Activated CD4-positive, alpha-beta T cell treated with anti-CD3 and anti-CD28 coated beads for 48 hours (primary cell): ENCODE measurements at regions not wholly inside any gene's neighbourhood (a gene's known extent, or its start where the extent isn't known, plus 50 kb on each side); places are given as distances from the start of the nearest gene placed in this dataset.
A peak's percentile ranks its signal among the peaks of the same experiment; 100 is the strongest.

ENCODE experiments used
- DNase-seq: peaks from one replicate; pipeline ENCODE4 v3.0.0-alpha.2; 2020

DNA sequence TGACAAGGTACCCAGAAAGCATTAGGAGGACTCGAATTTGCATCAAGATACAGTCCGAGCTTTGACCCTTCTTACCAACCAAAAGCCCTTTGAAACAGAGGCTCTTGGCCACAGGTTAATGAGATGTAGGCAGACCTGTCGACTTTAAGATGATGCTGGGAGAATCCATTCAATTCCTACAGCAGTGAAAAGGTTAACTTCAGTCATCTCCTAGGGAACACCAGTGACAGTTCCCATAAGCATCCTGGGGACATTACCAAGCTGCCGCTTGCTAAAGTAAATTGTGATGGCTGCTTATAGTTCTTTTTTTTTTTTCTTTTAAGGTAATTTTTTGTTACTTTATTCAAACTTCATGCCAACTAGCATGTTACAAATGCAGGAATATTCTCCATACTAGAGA, 379.3 kb downstream of the SOX11 start:
- DNase-seq = no peak

DNA sequence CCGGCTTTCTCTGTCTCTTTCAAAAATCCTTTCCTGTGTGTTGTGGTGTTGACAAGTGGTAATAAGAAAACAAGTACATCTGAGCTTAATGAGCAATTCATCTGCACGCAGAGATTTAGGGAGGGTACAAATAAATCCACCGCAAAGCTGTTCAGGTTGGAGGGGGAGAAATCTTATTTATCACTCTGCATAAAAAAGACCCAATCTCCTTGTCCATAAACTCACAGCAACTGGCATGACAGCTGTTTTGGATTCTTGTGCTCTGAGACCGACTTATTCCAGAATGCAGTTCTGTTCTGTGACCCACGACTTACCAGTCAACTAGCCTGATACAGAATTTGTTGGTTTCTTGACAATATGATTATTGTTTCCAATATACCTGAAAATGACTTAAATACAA, 380.1 kb downstream of the SOX11 start:
- DNase-seq = no peak

DNA sequence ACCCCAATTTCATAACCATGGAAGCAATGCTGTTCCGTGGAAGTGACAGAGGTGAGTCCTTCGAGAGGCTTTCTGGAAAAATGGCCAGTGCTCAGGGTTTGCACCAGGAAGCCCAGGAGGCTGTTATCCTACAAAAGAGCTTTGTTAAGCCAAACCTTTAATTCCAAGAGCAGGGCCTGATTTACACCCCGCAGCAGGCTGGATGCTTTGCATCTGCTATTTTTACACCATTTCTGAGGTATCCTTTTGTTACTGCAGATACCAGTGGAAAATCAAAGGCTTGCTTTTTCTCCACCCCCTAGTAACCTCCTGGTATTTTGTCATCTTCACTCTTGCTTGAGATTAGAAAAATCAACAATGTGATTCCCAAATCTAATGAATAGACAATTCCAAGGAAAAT, 380.6 kb downstream of the SOX11 start:
- no peak for DNase-seq

DNA sequence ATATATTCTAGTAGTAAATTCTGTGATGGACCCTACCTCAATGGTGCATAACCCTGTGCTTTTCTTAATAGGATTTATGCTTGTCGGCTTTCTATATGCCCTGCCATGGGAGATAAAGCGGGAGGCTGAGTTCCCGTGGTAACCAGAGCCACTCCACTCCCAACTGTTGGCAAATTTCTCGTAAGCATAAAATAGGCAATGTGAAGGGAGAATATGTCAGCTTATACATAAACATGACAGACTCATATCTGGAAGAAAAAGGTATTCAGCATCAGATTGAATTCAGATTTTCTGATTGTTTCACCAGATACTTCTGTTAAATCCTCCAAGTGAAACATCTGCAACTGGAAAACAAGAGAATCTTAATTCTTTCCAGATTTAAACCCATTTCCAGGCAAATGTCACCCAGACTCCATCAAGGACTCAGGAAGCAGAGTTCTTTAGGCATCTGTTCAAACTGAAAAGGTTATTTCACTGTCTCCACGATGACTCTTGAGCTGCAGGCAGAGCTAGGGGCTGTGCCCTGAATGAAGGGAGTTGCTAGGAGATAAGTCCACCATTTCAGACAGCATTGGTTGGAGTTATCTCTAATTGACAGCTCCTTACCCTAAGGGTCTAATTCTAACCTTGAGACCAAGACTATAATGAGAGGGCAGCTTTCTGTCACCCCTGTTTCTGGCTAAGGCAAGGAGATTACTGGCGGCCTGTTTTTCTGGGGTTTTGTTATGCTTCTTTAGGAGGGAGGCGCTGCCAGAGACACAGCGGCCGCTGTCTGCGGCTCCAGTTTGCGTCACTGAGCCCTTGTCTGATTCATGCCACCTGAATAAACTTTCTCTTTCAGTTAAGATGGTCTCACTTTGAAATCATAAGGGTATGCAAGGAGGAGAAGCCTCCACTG, 381.3 kb downstream of the SOX11 start:
- DNase-seq = no peak

DNA sequence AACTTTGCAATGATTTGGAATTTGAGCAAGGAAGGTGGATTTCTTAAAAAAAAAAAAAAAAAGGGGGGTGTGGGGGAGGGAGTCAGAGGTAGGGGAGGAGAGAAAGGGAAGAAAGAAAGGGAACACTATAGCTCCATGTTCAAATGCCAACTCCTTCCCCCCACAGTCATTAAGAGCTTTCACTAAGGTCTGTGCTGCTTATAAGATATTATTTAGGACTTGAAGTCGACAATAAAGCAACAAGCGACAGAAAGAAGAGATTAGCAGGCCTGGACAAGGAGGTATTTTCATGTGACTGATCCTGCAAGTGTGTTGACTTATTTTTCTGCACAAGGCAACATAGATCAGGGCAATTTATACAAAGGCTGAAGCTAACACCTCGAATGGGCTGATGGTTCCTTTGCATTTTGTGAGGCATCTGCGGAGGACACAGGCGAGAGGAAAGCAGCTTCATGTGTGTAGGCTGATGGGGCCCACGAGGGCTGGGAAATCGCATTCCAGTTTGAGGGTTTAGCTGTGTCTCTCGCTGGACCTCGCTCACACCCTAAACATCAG, 382.0 kb downstream of the SOX11 start:
- DNase-seq = no peak

DNA sequence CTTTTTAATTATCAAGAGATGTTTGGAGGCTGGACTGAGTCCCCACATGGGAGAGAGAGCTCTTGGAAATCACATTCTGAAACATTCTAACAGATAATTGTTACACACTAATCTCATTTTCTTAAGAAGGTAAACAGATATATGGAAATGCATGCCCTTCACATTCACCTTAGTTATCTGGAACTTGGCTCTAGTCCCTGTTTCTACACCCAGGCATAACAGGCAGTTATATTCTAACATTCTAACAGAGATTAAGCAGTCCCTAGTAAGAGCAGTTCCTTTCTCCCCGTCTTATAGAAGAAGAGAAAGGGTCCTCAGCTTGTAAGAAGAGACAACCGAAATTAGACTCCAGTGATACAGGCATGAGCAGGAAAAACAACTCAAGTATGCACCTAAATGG, 385.4 kb downstream of the SOX11 start:
- DNase-seq = no peak

DNA sequence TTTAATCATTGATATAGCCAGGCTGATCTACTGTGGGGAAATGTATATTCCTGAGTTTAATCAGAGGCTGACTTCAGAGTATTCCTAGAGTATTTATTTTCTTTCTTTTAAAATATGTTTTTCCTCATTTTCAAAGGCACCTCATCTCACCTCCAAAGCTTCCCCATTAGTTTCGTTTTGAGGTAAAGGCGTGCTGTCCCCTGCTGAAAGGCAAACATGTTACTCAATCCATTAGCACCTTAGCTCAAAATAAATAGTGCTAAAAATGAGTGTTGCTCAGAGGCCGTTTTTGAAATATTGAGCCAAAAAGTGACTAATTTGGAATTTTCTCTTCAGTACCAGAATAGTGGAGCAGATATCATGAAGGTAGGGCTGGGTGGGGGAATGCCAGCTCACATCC, 386.2 kb downstream of the SOX11 start:
- DNase-seq = no peak

DNA sequence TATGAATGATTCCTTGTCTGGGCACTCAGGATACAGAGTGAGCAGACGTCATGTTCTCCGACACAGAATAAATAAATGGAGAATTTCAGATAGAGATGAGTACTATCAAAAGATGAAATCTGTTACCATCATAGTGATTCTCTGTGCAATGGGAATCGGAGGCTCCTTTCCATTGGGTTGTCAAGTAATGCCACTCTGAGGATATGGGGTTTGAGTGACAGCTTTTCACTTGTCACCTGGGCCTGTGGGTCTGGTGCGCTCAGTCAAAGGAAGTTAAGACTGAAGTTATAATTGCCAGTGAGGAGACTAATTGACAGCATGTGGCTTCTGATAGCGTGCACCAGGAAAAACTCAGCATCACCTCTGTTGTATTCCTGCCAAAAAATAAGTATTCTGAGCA, 387.2 kb downstream of the SOX11 start:
- no peak for DNase-seq

DNA sequence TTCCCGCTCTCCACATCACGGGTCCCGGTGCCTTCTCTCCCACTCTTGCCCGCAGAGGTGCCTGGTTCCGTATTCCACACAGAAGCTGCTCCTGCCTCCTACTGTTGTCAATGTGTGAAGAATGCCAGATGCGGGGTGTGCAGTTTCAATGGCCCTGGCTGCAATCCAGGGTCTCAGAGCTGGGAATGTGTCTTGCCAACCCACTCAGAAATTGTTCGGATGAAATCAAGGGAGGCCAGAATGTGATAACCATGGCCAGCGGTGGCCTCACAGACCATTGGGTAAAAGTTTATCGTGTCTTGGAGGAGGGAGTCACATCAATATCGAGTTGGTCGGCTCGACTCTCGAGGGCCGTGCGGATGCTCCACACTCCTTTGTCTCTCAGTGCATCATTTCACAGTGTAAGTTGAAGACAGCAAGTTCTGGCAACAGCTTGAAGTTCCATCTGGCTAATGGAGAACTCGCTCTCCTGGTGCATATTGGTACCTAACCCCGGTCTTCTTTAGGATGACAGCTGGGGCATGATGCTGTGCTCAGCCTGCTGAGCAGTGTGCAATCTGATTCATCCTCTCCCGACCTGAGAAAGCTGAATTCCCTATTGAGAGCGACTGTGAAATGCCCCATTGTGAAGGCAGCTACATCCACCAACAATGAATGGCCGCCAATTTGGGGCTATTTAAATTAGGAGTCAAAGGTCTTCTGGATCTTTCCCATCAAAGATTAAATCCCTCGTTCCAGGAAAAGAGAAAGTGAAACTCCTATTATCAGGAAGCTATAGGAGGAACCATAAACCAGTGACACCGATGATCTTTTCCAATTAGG, 389.0 kb downstream of the SOX11 start:
- no peak for DNase-seq

DNA sequence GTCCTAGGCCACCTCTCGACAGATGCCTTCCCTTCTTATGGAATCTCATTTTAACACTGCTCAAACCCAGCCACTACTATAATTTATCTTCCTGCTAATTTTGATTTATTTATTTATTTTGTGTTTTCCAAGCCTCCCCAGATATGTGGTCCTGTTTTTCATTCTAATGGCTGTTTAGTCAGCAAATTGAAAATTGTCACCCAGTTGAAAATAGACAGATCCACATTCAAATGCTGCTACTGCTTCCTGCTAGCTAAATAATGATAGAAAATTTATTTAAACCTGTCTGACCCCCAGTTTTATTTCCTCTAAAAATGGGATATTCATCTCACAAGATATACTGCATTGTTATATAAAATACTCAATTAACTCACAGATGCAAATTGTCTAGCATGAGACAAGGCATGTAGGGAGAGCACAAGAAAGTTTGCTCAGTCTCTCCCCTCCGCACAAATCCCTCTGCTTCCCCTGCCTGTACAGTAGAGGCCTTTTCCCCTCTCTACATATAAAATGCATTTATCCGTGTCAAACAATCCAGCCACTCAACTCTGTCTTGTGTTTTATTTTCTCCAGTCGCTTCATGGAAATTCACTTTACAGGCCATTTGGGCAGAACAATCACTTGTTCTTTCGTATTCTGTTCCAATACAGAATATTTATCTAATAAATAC, 389.9 kb downstream of the SOX11 start:
- DNase-seq = no peak

DNA sequence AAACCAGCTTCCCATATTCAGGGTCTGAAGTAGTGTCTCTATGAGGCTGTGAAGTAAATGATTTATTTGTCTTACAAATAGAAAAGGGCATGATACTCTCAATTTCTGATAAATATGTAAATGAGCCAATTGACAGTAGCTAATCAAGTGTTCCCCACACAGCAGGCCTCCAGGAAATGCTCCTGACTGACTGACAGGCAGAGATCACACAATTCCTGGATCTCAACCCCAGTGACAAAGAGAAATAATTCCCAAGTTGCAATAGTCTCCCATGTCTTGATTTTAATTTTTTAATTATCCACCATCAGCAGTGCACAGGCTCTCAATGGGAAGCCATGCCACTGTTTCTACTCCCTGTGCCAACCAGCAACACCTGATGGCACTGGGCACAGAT, 390.4 kb downstream of the SOX11 start:
- no peak for DNase-seq

DNA sequence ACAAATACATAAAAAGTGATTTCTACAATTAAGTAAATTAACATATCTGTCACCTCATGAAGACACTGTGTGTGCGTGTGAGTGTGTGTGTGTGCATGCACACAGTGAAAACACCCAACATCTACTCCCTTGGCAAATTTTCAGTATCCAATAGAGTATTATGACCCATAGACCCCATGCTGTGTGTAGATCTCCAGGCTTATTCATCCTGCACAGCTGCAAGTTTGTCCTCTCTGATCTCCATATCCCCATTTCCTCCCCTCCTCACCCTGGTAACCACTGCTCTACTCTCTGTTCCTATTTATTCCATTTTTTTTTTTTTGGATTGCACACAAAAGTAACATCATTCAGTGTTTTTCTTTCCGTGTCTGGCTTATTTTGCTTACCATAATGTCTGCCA, 391.0 kb downstream of the SOX11 start:
- DNase-seq = no peak

DNA sequence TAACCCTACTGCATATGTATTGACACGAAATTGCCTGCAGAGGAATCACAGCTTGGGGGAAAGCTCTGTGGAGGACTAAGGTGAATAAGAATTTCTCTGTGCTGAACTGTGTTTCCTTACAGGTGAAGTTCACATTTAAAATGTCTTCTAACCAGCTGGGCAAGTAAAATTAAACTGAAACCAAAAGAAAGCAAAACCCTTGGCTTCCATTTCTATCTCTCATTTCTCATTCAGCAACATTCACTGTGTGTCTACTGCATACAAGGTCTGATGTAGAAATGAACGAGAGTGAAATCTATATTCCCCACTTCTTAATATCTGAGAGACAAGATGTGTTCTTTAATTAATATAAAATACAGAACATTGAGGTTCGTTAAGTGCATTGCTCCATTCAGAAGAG, 397.3 kb downstream of the SOX11 start:
- no peak for DNase-seq

DNA sequence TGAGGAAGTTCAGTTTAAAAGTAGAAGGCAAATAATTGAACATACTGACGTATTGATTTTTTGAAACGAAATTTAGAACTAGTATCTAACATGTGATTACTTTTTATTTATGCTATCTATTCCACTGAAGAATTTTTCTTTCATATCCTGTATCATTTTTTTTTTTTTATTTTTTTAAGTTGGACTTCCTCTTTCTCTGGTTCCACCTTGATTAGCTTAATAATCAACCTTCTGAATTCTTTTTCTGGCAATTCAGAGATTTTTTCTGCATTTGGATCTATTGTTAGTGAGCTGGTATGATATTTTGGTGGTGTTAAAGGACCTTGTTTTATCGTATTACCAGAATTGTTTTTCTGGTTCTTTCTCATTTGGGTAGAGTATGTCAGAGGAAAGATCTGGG, 411.2 kb downstream of the SOX11 start:
- DNase-seq = no peak

DNA sequence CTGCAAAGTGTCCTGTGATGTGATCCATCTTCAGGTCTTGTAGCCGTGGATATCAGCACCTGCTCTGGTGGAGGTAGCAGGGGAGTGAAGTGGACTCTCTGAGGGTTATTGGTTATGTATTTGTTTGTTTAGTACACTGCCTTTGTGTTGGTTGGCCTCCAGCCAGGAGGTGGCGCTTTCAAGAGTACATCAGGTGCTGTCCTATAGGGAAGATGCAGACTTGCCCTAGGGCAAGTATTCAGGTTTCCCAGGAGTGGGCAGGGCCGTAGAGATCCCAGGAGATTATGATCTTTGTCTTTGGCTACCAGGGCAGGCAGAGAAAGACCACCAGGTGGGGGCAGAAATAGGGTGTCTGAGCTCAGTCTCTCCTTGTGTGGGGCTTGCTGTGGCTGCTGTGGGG, 411.8 kb downstream of the SOX11 start:
- peak; percentile 5 for DNase-seq

DNA sequence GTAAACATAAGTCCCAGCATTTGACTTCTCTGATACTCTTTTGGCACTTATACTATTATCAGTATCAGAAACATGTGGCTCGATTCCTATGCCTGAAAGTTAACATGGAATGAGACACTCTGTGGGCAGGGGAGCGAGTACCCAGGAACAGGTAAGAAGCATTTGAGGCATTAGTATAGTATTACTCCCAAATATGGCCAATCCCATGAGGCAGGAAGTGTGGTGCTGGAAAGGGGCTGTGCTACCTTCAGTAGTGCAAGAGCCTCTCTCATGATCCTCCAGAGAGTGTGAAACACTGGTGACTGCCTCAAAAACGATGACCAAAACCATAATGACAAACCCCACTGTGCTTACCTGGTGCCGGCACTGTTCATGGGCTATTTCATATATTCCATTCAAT, 415.1 kb downstream of the SOX11 start:
- no peak for DNase-seq

DNA sequence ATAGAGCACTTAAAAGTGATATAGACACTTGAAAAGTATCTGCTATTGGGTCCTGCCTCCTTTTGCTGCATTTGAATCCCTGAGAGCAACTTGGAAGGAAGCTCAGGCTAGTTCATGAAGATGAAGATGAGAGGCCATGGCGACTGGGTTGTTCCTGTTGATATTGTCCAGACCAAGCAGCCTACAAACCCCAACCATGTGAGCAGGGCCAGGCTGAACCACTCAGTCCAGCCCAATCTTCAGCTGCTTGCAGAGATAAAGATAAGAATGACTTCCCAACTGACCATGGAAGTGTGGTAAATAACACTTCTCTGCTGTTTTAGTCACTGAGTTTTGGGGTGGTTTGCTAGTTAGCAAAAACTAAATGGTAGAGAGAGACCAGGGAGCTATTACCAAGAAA, 417.6 kb downstream of the SOX11 start:
- no peak for DNase-seq

DNA sequence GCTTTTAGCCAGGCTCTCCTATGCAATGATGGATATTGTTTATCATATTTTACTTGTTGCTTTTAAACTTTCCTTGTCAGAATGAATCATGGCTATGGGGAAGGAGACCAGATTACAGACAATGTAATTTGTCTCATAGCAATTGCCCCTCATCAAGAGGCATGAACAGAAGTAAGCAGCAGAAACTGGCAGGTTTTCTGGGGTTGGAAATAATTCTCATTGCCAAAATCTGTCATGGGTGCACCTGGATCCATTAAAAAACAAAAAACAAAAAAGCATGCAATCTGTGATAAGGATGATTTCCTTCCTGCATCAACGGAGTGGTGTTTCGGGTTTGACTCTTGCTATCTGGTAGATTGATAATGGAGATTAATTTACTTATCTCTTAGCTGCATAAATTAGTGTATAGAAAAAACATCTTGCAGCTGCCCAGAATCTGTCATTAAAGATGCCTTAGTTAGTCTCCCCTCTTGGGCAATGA, 419.6 kb downstream of the SOX11 start:
- no peak for DNase-seq

DNA sequence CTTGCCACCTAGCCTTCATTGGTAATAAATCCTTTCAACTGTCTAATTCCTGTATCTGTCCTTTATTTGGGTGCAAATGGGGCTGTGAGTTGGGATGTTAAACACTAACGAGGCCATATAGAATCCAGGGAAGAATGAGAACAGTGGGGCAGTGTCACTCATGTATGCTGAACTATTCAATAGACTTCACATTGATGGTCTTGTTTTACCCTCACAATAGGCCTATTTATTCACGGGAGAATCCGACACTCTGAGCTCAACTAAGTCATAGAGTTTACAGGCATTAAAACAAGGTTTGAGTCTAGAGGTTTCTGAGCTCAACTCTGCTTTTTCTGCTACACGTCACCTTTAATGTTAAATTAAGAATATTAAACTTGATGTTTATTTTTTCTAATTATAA, 421.6 kb downstream of the SOX11 start:
- no peak for DNase-seq

DNA sequence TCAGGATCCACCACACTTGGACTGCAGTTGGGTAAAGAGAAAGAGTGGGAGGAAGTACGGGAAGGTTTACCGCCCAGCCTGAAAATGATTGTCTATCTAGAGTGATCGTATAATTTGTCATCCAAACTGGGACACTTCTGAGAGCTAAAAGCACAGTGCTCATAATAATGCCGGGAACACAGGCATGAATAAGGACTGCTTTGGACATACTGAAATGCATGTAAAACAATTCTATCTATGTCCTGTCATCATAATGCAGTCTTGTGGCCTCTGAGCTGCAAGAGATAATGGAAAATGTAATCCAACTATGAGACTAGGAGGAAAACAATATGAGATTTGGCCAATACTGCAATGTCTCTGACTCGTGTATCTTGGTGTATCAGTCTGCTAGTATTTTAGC, 435.5 kb downstream of the SOX11 start:
- no peak for DNase-seq

DNA sequence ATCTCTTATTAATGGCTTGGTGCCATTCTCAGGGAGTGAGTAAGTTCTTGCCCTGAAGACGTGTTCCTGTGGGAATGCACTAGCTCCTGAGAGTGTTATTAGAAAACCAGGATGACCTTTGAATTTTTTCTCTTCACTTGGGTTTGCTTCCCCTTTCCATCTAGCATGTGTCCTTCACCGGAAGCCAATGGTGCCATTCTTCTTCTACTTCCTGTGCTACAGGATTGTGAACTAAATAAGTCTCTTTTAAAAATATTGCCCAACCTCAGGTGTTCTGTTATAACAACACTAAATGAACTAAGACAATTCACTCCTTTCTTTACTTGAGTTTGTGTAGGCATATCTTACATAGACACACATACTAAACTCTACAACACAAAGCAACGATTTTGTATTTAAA, 447.0 kb downstream of the SOX11 start:
- DNase-seq = no peak

DNA sequence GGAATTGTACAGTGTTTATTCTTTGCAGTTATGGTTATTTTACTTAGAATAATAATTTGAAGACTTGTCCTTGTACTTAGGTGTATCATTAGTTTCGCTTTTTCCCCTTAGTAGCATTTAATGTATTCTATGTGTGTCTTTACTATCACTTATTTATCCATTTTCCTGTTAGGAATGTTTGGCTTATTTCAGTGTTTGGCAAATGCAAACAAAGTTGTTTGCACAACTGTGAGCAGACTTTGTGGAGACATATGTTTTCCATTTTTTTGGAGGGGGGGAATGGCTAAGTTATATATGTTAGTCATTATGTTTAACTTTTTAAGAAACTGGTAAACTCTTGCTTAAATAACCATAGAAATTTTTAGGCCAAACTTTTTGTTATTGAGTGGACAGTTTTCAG, 447.7 kb downstream of the SOX11 start:
- DNase-seq = no peak

DNA sequence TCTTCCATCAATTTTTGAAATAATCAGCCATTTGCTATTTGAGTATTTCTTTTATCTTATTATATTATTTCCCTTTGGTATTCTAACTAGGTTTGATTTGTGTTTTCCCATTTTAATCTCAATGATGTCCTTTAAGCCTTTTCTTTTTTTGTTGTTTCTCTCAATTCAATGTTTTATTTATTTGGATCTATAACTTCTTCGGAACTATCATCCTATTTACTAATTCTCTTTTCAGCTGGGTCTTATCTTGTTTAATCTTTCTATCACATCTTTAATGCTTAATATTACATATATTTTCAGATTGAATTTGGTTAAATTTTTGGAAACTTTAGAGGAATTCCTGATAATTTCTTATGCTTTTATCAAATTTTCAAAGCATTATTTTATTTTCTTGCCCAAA, 448.3 kb downstream of the SOX11 start:
- DNase-seq = no peak
